GM19324 (cell line): ENCODE measurements at regions not wholly inside any gene's neighbourhood (a gene's known extent, or its start where the extent isn't known, plus 50 kb on each side); places are given as distances from the start of the nearest gene placed in this dataset.

ENCODE experiments used
- ATAC-seq: cut with Tn5 transposase; IDR thresholded peaks from one replicate; pipeline ENCODE4 v1.9.1; 2021; ENCODE audit warnings: mild to moderate bottlenecking, moderate library complexity; ENCODE audit not compliant: unreplicated experiment, low FRiP score

DNA sequence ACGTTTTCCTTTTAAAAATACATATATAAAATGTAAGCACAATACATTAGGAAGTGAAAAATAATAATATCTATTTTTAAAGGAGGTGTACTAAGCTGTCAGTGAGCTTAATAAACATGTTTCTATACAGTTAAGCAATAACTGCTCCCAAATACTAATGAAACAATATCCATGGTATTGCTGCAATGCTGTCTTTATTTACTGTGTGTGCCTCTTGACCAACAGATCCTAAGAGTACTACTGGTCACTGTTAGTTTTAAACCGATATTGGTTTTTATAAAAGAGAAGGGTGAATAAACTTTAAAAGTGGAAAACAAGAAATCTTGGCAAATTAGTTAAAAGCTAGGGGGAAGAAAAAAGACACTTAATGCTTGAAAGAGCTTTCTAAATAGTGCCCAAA, 1029.0 kb downstream of the FSTL5 start:
- ATAC-seq: no peak

DNA sequence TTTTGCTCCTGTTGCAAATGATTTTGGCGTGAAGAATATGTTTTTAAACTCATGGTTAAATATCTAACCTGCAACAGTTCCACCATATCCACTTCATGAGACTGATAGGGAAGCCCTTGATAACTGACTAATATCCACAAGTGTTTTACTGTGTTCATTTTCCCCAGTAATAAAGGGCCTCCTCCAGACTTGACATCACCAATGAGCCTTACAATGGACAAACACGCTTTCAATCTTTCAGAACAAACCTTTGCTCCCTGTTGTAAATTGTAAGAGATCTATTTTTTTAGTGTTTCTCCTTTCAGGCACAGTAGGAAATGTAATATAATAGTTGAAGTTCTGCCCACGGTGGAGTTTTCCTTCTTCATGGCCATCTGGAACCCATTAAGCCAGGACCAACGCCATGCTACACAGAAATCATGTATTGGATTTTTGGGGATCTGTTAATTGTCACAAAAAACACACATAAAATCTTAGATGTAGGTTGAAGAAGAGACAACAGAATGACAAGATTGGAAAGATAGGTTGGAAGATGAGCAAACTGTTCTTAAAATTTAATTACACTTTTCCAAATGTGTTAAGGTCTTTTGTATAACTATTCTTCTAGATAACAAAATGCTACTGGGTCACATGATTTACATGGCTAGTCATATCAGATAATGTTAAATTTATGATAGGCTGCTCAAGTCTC, 1030.1 kb downstream of the FSTL5 start:
- ATAC-seq: no peak

DNA sequence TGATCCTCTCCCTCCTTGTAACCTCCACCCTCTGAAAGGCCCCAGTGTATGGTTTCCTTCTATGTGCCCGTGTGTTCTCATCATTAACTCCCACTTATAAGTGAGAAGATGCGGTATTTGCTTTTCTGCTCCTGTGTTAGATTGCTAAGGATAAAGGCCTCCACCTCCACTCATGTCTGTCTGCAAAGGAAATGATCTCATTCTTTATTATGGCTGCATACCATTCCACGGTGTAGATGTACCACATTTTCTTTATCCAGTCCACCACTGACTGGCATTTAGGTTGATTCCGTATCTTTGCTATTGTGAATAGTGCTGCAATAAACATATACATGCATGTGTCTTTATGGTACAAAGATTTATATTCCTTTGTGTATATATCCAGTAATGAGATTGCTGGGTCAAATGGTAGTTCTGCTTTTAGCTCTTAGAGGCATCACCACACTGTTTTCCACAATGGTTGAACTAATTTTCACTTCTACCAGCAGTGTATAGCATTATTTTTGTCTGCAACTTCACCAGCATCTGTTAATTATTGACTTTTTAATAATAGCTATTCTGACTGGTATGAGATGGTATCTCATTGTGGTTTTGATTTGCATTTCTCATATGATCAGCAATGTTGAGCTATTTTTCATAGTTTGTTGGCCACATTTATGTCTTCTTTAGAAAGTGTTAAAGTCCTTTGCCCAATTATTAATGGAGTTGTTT, 1030.9 kb downstream of the FSTL5 start:
- peak; percentile 93 for ATAC-seq

DNA sequence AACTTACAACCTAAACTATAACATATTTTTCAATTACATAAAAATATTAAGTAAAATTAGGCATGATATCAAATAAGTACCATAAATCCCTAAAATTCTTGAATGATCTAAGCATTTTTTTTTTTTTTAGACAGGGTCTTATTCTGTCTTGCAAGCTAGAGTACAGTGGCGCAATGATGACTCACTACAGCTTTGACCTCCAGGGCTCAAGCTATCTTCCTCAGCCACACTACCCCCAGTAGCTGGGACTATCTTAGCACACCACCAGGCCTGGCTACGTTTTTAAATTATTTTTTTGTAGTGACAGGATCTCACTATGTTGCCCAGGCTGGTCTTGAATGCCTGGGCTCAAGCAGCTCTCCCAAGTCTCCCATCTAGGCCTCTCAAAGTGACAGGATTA, 1042.3 kb downstream of the FSTL5 start:
- no peak for ATAC-seq

- ATAC-seq: no peak
Observed at GRCh38 chr4:161101881-161102280, 1061.9 kb downstream of the FSTL5 start.

- no peak for ATAC-seq
Observed at GRCh38 chr4:161097821-161098220, 1066.0 kb downstream of the FSTL5 start.

DNA sequence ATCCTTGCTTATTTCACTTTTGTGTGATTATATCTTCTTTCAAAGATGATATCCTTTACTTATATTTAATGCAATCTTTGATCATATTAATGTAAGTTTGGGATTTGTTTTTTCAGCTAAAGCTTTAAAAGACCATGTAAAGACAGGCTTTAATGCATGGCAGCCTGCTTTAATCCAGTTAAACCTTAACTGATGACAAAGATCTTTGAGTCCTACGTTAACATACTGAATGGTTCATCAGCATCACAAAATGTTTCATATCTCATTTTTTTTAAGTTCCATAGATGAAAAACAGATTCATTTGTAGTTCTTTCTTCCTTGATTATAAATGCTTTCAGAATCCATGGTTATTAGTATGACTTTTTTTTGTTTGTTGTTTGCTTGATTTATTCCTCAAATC, 1102.8 kb downstream of the FSTL5 start:
- no peak for ATAC-seq
